22Rv1 (cell line): ENCODE measurements at regions not wholly inside any gene's neighbourhood (a gene's known extent, or its start where the extent isn't known, plus 50 kb on each side); places are given as distances from the start of the nearest gene placed in this dataset.

Experiments used
- H3K27ac ChIP-seq: fragments of 450-650 bp; 2 replicates; pipeline ENCODE4 v1.5.1; 2017
- CTCF ChIP-seq: fragments of 450-650 bp; IDR thresholded peaks from 2 replicates; pipeline ENCODE4 v1.5.1; 2017; ENCODE audit warnings: mild to moderate bottlenecking
- ZFX ChIP-seq: fragments of 450-650 bp; IDR thresholded peaks from 2 replicates; pipeline ENCODE4 v1.6.1; 2017; ENCODE audit warnings: antibody characterized with exemption, borderline replicate concordance

DNA sequence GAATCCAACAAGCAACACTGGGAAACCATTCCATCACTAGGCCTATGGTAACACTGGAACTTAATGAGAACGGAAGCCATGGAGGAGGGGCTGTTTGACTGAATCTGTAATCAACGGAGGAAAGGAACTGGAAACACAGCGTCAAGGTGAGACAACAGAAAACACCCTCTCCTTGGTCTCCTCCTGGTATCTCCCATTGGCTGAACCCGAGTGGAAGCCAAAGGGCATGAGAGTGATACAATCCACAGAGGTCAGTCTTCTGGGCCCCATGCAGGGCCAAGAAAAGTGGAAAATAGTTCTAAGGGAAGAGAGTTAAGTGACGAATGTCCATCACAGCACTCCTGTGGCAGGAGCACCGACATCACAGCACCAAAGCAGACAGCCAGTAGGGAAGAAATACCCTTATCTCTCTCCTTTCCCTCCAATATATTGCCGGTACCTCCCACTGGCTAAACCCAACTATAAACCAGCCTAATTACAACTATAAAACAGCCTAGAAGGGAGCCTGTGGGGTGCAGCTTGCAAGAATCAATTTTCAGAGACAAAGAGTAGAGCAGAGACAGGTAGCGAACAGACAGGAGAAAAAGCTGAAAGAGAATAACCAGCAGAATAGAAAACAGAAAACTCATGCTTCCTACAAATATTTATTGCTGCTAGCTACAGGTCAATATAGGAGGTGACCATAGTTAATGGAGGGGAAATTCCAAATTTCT is 107.4 kb upstream of the IFNE start:
- TF ChIP-seq CTCF (no peak), ZFX (no peak)
- no peak overlapping the region for H3K27ac ChIP-seq

- H3K27ac ChIP-seq = no peak overlapping the region
- TF ChIP-seq ZFX (no peak), CTCF (no peak)
Measured at GRCh38 chr9:21590058-21590996, 108.2 kb upstream of the IFNE start.

GRCh38 chr9:21591221-21592062 is 109.3 kb upstream of the IFNE start:
- no peak overlapping the region for H3K27ac ChIP-seq
- TF ChIP-seq CTCF (no peak), ZFX (no peak)

- no peak overlapping the region for H3K27ac ChIP-seq
- TF ChIP-seq ZFX (no peak), CTCF (no peak)
Measured at GRCh38 chr9:21592063-21592338, 109.9 kb upstream of the IFNE start.

- no peak overlapping the region for H3K27ac ChIP-seq
- TF ChIP-seq ZFX (no peak), CTCF (no peak)
Measured at GRCh38 chr9:21597284-21597683, 115.2 kb upstream of the IFNE start.

DNA sequence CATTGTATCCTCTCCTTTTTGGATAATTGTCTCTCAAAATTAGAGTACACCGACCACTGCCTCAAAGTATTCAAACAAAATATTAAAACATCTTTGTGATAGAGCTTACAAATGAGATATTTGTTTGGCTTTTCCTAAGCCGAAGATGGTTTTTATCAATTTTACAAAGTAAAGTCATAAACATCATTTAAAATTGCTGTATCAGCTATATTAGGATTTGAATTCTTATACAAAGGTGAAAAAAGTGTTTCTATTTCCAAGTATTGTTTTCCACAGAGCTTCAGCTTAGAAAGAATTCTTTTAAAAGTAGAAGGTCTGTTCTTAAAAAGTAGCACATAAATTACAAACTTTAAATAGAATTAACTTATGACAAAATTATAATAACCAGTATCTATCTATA is 116.6 kb upstream of the IFNE start:
- no peak overlapping the region for H3K27ac ChIP-seq
- TF ChIP-seq CTCF (no peak), ZFX (no peak)
